SIG-M5 treated with dmso at 0.1 percent for 504 hours (cell line): ENCODE measurements at regions not wholly inside any gene's neighbourhood (a gene's known extent, or its start where the extent isn't known, plus 50 kb on each side); places are given as distances from the start of the nearest gene placed in this dataset.

Source experiments
- DNase-seq: peaks from one replicate; lab custom pipeline; 2025; ENCODE audit not compliant: unreplicated experiment; lab: John Stamatoyannopoulos, UW

DNA sequence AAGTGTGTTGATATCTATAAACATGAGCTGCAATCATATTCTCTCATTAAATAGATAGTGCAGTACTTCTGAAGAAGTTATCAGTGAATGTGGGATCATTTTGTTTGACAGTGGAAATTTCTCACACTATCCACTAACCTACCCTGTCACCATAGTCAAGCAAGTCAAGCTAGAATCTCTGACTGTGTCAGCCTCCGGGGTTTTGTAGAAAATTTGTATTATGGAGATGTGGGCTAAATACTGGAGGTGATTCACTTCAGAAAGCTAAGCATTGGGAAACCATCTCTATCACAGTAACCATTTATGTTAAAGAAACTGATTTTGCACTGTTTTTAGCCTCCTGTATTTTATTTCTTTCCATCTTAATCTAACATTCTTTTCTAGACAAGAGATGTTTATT, 126.6 kb upstream of the CREB1 start:
- DNase-seq: no peak

GRCh38 chr2:207403950-207404349, 125.8 kb upstream of the CREB1 start:
- no peak for DNase-seq

DNA sequence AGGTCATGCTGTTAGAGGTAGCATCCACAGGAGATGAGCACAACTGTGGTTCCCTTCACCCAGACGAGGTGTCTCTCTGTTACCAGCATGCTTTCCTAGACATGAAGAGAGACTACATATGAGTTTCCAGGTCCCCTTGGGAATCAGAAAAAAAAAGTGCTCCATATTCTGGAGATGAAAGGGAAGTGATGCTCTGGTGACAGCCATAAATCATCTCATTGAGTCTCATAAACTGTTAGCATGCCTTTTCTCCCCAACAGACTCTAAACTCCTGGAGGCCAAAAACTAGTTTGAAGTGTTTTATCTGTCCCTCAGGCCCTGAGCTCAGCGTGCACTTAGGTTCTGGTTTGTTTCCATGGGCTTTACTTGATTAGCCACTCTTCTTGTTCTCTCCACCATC, 124.6 kb upstream of the CREB1 start:
- DNase-seq: no peak

- peak; percentile 12 for DNase-seq
Observed at GRCh38 chr2:207408086-207408794, 121.5 kb upstream of the CREB1 start.

DNA sequence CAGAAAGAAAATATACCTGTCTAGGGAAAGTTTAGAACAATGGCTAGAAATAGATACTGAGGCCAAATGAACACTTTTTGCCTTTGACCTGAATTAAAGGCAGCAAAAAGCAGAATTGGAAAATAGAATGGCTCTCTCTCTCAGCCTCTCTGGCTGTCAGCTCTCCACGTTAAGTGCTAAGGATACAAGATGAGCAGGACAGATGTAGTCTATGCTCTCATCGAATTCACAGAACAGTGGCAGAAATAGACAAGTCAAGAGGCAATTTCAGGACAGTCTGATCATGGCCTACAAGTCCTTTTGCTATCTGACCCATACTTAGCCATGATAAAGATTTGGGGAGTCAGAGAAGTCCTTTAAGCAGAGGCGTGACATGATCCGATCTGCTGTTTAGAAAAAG, 120.2 kb upstream of the CREB1 start:
- DNase-seq: no peak

DNA sequence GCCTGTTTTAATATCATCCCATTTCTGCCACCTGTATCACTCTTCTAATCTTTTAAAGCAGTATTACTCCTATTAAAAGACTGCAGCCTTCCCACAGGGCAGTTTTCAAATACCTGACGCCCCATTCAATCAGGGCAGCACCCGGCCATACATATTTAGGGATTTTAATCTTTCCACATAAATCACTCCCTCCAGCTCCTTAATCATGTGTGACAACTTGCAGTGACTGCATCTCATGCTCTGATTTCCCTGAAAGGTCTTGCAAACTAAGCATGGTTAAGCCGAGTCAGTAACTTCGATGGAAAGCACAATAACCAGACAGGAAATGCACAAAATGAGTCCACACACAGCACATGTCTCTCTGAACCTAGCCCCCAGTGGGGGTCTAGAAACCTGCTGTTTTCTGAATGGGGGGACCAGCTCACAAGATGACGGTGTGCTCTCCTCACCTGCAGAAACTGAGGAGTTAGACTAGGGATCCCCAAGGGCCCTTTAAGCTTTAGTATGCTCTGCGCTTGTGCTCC, 116.9 kb upstream of the CREB1 start:
- no peak for DNase-seq

DNA sequence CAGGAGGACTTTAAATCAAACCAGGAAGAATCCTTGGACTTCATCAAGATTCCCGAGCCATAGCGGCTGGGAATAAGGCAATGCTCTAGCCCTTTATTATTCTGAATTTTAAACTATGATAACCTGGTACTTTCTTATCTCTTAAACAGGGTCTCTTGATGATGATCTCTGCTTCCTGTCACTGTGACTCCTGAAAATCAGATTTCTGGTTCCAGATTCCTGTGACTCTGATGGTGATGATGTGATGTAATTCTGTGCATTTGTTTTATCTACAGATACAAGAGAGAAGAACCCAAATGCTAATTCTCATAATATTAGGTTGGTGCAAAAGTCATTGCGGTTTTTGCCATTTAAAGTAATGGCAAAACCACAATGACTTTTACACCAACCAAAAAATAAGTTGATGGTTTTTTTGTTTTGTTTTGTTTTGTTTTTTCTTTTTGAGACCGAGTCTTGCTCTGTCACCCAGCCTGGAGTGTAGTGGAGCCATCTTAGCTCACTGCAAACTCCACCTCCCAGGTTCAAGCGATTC, 116.3 kb upstream of the CREB1 start:
- DNase-seq: no peak

GRCh38 chr2:207416111-207416510, 113.7 kb upstream of the CREB1 start:
- DNase-seq: no peak

- DNase-seq: no peak
Observed at GRCh38 chr2:207416900-207417299, 112.9 kb upstream of the CREB1 start.

GRCh38 chr2:207417301-207417718, 112.5 kb upstream of the CREB1 start:
- DNase-seq: no peak

GRCh38 chr2:207418419-207418818, 111.3 kb upstream of the CREB1 start:
- DNase-seq: no peak

GRCh38 chr2:207419331-207419730, 110.4 kb upstream of the CREB1 start:
- DNase-seq: no peak

DNA sequence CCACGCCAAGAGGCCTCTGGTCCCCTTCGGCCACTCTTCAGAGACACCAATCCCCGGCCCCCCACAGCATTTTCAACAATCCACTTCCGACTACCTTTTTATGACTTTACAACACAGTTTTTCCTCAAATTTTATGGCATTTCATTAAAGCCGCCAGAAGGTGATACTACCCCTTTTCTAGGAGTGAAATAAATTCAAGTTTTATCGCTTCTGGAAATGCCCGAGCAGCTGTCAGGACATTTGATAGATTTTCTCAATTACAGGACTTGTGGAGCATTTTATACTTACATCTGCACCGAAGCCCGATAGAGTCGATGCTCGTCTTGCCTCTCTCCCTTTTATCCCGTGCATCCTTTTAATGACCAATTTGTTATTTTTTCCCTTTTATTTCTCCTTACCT, 108.1 kb upstream of the CREB1 start:
- DNase-seq: no peak

GRCh38 chr2:207422380-207422779, 107.4 kb upstream of the CREB1 start:
- no peak for DNase-seq

- peak; percentile 88 for DNase-seq
Observed at GRCh38 chr2:207423886-207424285, 105.9 kb upstream of the CREB1 start.

- no peak for DNase-seq
Observed at GRCh38 chr2:207427986-207428385, 101.8 kb upstream of the CREB1 start.

DNA sequence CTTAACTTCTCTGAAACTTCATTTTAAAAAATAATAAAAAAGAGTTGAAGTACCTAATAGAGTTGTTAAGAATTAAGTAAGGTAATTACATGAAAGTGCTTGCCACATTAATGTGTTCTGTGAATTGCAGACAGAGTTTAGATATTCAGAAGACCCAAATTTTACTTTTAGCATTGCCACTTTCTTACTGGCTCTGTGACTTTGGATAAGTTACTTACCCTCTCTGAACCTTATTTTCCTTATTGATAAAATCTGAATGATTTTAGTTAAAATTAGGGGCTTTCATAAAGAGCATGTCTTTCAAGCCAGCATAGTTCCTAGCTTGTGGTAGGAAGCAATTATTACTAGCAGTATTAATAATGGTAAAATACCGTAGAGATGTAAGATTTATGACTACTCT, 101.2 kb upstream of the CREB1 start:
- DNase-seq: no peak

- no peak for DNase-seq
Observed at GRCh38 chr2:207432453-207432852, 97.3 kb upstream of the CREB1 start.

DNA sequence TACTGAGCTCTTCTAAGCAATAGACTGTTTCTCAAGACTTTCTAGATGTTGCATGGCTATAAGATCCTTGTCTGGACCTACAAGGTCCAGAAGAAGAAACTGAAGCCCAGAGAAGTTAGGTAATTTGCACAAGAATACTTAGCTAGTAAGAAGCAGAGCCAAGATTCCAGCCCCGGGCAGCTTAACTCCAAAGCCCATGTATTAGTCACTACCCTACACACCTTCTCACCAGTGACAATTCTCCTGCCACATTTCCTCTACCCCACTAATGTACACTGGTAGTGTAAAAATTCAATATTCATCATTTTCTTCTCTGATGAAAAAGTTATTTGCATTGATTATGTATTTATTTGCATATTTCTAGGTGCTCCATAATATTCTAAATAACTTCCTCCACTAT, 95.5 kb upstream of the CREB1 start:
- no peak for DNase-seq

- no peak for DNase-seq
Observed at GRCh38 chr2:207434899-207435465, 94.8 kb upstream of the CREB1 start.

- DNase-seq: no peak
Observed at GRCh38 chr2:207437136-207437523, 92.6 kb upstream of the CREB1 start.

- no peak for DNase-seq
Observed at GRCh38 chr2:207437524-207438143, 92.1 kb upstream of the CREB1 start.
